B cell (primary cell): ENCODE measurements at regions not wholly inside any gene's neighbourhood (a gene's known extent, or its start where the extent isn't known, plus 50 kb on each side); places are given as distances from the start of the nearest gene placed in this dataset.

Experiments
- ATAC-seq: fragments of 200-7000 bp; cut with Tn5 transposase; one replicate; pipeline ENCODE4 v1.10.0; 2021; ENCODE audit warnings: low read depth, mild to moderate bottlenecking, moderate number of reproducible peaks, moderate library complexity
- CTCF ChIA-PET: fragments of 350-600 bp; sonication (Branson Sonifier 250); formaldehyde crosslinking; loops from one replicate; lab custom pipeline; 2021; ENCODE audit warnings: antibody characterized with exemption, inconsistent platforms; lab: Charles Lee
- POLR2A ChIA-PET: fragments of 350-600 bp; sonication (Branson Sonifier 250); formaldehyde crosslinking; loops from one replicate; lab custom pipeline; 2021; ENCODE audit warnings: antibody characterized with exemption; lab: Charles Lee
- DNase-seq: peaks from one replicate; pipeline ENCODE4 v3.0.0; 2013
- H2AFZ ChIP-seq: 2 replicates; pipeline ENCODE4 v1.6.1; 2012; ENCODE audit warnings: mild to moderate bottlenecking, low read depth, low read length; ENCODE audit not compliant: insufficient read depth, poor library complexity, severe bottlenecking
- H3K27ac ChIP-seq, 2 donors: 1 replicate in 1 of 2; 2 replicates in 1 of 2; pipeline ENCODE4 v1.5.1; 2012 to 2013; ENCODE audit warnings: low read length in 2 of 2, mild to moderate bottlenecking in 2 of 2, moderate library complexity in 1 of 2
- H3K27me3 ChIP-seq, 4 experiments: fragments of 200-600 bp in 1 of 4; sonication (generic) in 1 of 4; replicated peaks in 1 of 4; 1 replicate in 2 of 4; 2 replicates in 2 of 4; pipeline versions ENCODE4 v1.6.1 to v1.7.0; 2013 to 2016; ENCODE audit warnings: low read length in 3 of 4, mild to moderate bottlenecking in 2 of 4, mixed read lengths in 1 of 4, moderate library complexity in 1 of 4; ENCODE audit not compliant: insufficient read depth in 4 of 4, control insufficient read depth in 3 of 4; ENCODE audit errors: control extremely low read depth in 1 of 4
- H3K36me3 ChIP-seq, 2 experiments: replicated peaks in 1 of 2; 1 replicate in 1 of 2; 2 replicates in 1 of 2; pipeline versions ENCODE4 v1.6.1 to v1.7.1; 2013; ENCODE audit warnings: low read length in 1 of 2; ENCODE audit not compliant: insufficient read depth in 2 of 2, control insufficient read depth in 1 of 2; ENCODE audit errors: control extremely low read depth in 1 of 2, extremely low read depth in 1 of 2
- H3K4me1 ChIP-seq, 2 donors: fragments of 200-600 bp in 1 of 2; sonication (generic) in 1 of 2; 1 replicate in 1 of 2; 2 replicates in 1 of 2; pipeline versions ENCODE4 v1.5.1 to v1.6.1; 2013 to 2017; ENCODE audit warnings: low read length in 2 of 2; ENCODE audit not compliant: control insufficient read depth in 2 of 2, insufficient read depth in 2 of 2
- H3K4me2 ChIP-seq: replicated peaks from 2 replicates; pipeline ENCODE3; 2012; ENCODE audit warnings: mild to moderate bottlenecking, low read depth, low read length; ENCODE audit not compliant: poor library complexity, severe bottlenecking
- H3K4me3 ChIP-seq, 5 experiments: fragments of 200-600 bp in 1 of 5; sonication (generic) in 1 of 5; 1 replicate in 3 of 5; 2 replicates in 2 of 5; pipeline versions ENCODE4 v1.5.1 to v1.7.0; 2011 to 2016; ENCODE audit warnings: low read length in 4 of 5, mild to moderate bottlenecking in 4 of 5, low read depth in 2 of 5, control low read depth in 1 of 5, moderate library complexity in 1 of 5; ENCODE audit not compliant: insufficient read depth in 1 of 5; ENCODE audit errors: control extremely low read depth in 1 of 5, extremely low read depth in 1 of 5
- H3K79me2 ChIP-seq: fragments of 200-600 bp; sonication (generic); one replicate; pipeline ENCODE4 v1.6.0; 2016; ENCODE audit warnings: low read length; ENCODE audit not compliant: control insufficient read depth, insufficient read depth
- H3K9ac ChIP-seq: fragments of 200-600 bp; sonication (generic); 2 replicates; pipeline ENCODE4 v1.6.1; 2017; ENCODE audit warnings: mild to moderate bottlenecking, low read length, moderate library complexity
- H3K9me3 ChIP-seq, 3 donors: one replicate each; pipeline versions ENCODE4 v1.6.1 to v1.7.1; 2013; ENCODE audit warnings: low read length in 2 of 3; ENCODE audit not compliant: control insufficient read depth in 2 of 3, insufficient read depth in 1 of 3; ENCODE audit errors: control extremely low read depth in 1 of 3
- H4K20me1 ChIP-seq: 2 replicates; pipeline ENCODE4 v1.6.0; 2012; ENCODE audit warnings: mild to moderate bottlenecking, low read length; ENCODE audit not compliant: insufficient read depth, control insufficient read depth, poor library complexity, severe bottlenecking
- H3K27ac Mint-ChIP-seq: one replicate; pipeline ENCODE4 v1.8.0; 2021; ENCODE audit warnings: mixed read lengths
- H3K27me3 Mint-ChIP-seq: one replicate; pipeline ENCODE4 v1.8.0; 2021; ENCODE audit warnings: mixed read lengths
- H3K4me1 Mint-ChIP-seq: one replicate; pipeline ENCODE4 v1.8.0; 2021; ENCODE audit warnings: mixed read lengths
- H3K4me3 Mint-ChIP-seq: one replicate; pipeline ENCODE4 v1.8.0; 2021; ENCODE audit warnings: mixed read lengths
- H3K9me3 Mint-ChIP-seq: one replicate; pipeline ENCODE4 v1.8.0; 2022; ENCODE audit warnings: mixed read lengths; ENCODE audit not compliant: insufficient read depth
- EZH2 ChIP-seq: IDR thresholded peaks from 2 replicates; pipeline ENCODE4 v1.6.1; 2012; ENCODE audit warnings: borderline replicate concordance, low read depth, mild to moderate bottlenecking, moderate library complexity, low read length; ENCODE audit not compliant: insufficient read depth, poor library complexity, severe bottlenecking
- WGBS: methylation state at CpG from one replicate; pipeline ENCODE4 v1.1.5; 2013; ENCODE audit warnings: missing lambda C conversion rate; ENCODE audit not compliant: insufficient coverage; 5-methylcytosine and 5-hydroxymethylcytosine counted together
- intact Hi-C: fragments of 100-400 bp; cut with micrococcal nuclease; formaldehyde crosslinking; loops from one replicate; pipeline ENCODE4 v1.10.0; 2022
- TF ChIP-seq, protein P1 (sequence below): fragments of 200-600 bp; IDR thresholded peaks from one replicate; pipeline ENCODE4 v1.8.0; 2022; ENCODE audit warnings: antibody characterized with exemption, mild to moderate bottlenecking

DNA sequence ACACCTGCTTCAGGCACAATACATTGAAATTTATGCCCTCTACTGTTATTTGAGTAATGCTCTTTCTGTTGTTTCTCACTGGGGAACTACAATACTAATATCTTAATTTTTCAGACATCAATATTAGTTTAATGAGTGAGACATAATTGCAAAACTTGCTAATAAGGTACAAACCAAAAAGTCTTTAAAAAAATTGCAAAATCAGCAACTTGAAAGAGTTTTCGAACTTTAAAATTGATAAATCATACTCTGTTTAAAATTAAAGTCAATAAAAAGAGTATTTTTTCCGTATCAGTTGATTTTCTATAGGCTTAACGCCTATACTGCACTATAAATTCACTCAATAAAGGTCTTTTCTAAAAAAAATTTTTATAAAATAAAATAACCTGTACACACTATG lies 1735.9 kb upstream of the SEL1L start:
- ATAC-seq, result no peak
- CTCF ChIA-PET, result no interaction called here
- H3K9me3 ChIP-seq, result no peaks in the 10 kb centered on the region
- H3K4me3 ChIP-seq, result no peak overlapping the region
- Mint-ChIP-seq H3K4me3 (no peak overlapping the region), H3K4me1 (no peaks in the 10 kb centered on the region), H3K27ac (no peak overlapping the region), H3K27me3 (no peaks in the 10 kb centered on the region), H3K9me3 (no peaks in the 10 kb centered on the region)
- no peaks in the 10 kb centered on the region for H3K4me1 ChIP-seq
- H3K9ac ChIP-seq, result no peak overlapping the region
- intact Hi-C loops, result no loop called here
- no peak for DNase-seq
- no peaks in the 10 kb centered on the region for H4K20me1 ChIP-seq
- H3K4me2 ChIP-seq, result no peak overlapping the region
- no peaks in the 10 kb centered on the region for H3K36me3 ChIP-seq
- no peaks in the 10 kb centered on the region for H3K27me3 ChIP-seq
- WGBS, result no CpG with 5 or more reads among the region's 3 CpGs
- TF ChIP-seq EZH2, result no peak
- TF ChIP-seq, protein P1, sequence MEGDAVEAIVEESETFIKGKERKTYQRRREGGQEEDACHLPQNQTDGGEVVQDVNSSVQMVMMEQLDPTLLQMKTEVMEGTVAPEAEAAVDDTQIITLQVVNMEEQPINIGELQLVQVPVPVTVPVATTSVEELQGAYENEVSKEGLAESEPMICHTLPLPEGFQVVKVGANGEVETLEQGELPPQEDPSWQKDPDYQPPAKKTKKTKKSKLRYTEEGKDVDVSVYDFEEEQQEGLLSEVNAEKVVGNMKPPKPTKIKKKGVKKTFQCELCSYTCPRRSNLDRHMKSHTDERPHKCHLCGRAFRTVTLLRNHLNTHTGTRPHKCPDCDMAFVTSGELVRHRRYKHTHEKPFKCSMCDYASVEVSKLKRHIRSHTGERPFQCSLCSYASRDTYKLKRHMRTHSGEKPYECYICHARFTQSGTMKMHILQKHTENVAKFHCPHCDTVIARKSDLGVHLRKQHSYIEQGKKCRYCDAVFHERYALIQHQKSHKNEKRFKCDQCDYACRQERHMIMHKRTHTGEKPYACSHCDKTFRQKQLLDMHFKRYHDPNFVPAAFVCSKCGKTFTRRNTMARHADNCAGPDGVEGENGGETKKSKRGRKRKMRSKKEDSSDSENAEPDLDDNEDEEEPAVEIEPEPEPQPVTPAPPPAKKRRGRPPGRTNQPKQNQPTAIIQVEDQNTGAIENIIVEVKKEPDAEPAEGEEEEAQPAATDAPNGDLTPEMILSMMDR, result no peak
- no peaks in the 10 kb centered on the region for H3K79me2 ChIP-seq
- no peak overlapping the region for H3K27ac ChIP-seq
- H2AFZ ChIP-seq, result no peak overlapping the region
- POLR2A ChIA-PET, result no interaction called here

DNA sequence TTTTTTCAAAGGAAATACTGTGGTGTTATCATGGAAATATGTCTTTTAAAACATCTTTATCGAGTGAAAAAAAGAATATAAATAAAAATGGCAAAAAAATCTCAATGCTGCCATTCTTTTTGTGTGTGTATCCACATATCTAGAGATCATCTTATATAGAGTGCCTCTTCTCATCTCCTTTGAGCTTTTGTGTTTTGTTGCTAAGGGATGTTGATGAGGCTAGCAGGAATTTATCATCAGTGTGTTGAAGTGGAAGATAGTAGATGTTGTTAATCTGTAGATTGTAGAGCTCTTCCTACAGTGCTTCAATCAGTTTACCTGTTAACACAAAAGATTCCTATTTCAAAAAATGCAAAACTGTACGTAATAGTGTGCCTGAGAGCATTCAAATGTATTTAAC lies 1738.0 kb upstream of the SEL1L start:
- Histone ChIP-seq H3K4me3 (no peak overlapping the region), H3K36me3 (no peaks in the 10 kb centered on the region), H3K79me2 (no peaks in the 10 kb centered on the region), H3K9ac (no peak overlapping the region), H3K27ac (no peak overlapping the region), H2AFZ (no peak overlapping the region), H4K20me1 (no peaks in the 10 kb centered on the region), H3K27me3 (no peaks in the 10 kb centered on the region), H3K4me2 (no peak overlapping the region), H3K4me1 (no peaks in the 10 kb centered on the region), H3K9me3 (no peaks in the 10 kb centered on the region)
- POLR2A ChIA-PET, result no interaction called here
- H3K4me3 Mint-ChIP-seq, result no peak overlapping the region
- H3K9me3 Mint-ChIP-seq, result no peaks in the 10 kb centered on the region
- no peak for TF ChIP-seq EZH2
- TF ChIP-seq, protein P1, result no peak
- intact Hi-C loops, result no loop called here
- no peaks in the 10 kb centered on the region for H3K27me3 Mint-ChIP-seq
- CTCF ChIA-PET, result no interaction called here
- no CpG with 5 or more reads among the region's 2 CpGs for WGBS
- DNase-seq (no peak), ATAC-seq (no peak)
- H3K4me1 Mint-ChIP-seq, result no peaks in the 10 kb centered on the region
- no peak overlapping the region for H3K27ac Mint-ChIP-seq
